ENCODE measurements at regions not wholly inside any gene's neighbourhood (a gene's known extent, or its start where the extent isn't known, plus 50 kb on each side); places are given as distances from the start of the nearest gene placed in this dataset.

DNA sequence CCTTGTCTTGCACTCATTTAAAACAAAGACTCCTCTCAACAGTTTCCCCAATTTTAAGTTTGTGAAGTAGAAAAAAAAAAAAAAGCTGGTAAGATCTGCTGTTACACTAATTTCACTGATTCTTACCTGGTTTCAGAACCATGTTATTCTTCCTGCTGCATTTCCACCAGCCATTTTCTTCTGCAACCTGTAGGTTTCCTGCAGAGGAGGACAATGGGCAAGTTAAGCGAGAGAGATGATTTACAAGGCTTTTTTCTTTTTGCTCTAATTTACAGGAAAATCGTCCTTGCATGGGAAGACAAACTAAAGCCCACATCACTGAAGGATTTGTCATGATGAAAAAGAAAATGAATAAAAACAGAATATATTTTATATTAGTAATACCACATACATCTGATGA lies 86.0 kb upstream of the SMARCA2 start:
- TF ChIP-seq POLR2AphosphoS5 (IDR thresholded peaks at IDR 0.05) = no peak
- TF ChIP-seq POLR2A (IDR thresholded peaks at IDR 0.05) = no peak
- TF ChIP-seq, protein P1, sequence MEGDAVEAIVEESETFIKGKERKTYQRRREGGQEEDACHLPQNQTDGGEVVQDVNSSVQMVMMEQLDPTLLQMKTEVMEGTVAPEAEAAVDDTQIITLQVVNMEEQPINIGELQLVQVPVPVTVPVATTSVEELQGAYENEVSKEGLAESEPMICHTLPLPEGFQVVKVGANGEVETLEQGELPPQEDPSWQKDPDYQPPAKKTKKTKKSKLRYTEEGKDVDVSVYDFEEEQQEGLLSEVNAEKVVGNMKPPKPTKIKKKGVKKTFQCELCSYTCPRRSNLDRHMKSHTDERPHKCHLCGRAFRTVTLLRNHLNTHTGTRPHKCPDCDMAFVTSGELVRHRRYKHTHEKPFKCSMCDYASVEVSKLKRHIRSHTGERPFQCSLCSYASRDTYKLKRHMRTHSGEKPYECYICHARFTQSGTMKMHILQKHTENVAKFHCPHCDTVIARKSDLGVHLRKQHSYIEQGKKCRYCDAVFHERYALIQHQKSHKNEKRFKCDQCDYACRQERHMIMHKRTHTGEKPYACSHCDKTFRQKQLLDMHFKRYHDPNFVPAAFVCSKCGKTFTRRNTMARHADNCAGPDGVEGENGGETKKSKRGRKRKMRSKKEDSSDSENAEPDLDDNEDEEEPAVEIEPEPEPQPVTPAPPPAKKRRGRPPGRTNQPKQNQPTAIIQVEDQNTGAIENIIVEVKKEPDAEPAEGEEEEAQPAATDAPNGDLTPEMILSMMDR (IDR thresholded peaks at IDR 0.05) = no peak
